PFSK-1 (cell line): ENCODE measurements at regions not wholly inside any gene's neighbourhood (a gene's known extent, or its start where the extent isn't known, plus 50 kb on each side); places are given as distances from the start of the nearest gene placed in this dataset.

Experiments used
- FOXP2 ChIP-seq: optimal IDR thresholded peaks from 2 replicates; pipeline ENCODE3; 2011; ENCODE audit warnings: borderline replicate concordance, control low read depth, inconsistent platforms; ENCODE audit not compliant: insufficient read depth; ENCODE audit errors: extremely low read length, extremely low read depth
- POLR2AphosphoS5 ChIP-seq: IDR thresholded peaks from 2 replicates; pipeline ENCODE4 v1.6.1; 2012; ENCODE audit warnings: low read depth, mild to moderate bottlenecking, control low read depth, low read length, moderate library complexity
- REST ChIP-seq, 2 experiments: IDR thresholded peaks; 2 replicates each; pipeline versions ENCODE4 v1.6.1 to v1.8.0; 2011 to 2012; ENCODE audit warnings: low read depth in 2 of 2, low read length in 2 of 2, control low read depth in 1 of 2, inconsistent platforms in 1 of 2, mild to moderate bottlenecking in 1 of 2, moderate library complexity in 1 of 2; ENCODE audit not compliant: insufficient read depth in 1 of 2
- SIN3A ChIP-seq: IDR thresholded peaks from 2 replicates; pipeline ENCODE4 v1.6.1; 2012; ENCODE audit warnings: mild to moderate bottlenecking, low read length, moderate library complexity, borderline replicate concordance; ENCODE audit not compliant: insufficient read depth
- TAF1 ChIP-seq: IDR thresholded peaks from 2 replicates; pipeline ENCODE4 v1.6.1; 2012; ENCODE audit warnings: low read length, control low read depth, borderline replicate concordance; ENCODE audit not compliant: insufficient read depth

GRCh38 chr6:104017410-104018381 lies 842.0 kb downstream of the HACE1 start:
- TF ChIP-seq FOXP2 (no peak), TAF1 (no peak), REST (IDR thresholded peaks at IDR 0.05; ENCODE audit: insufficient read depth in 1 of 2, low read depth in 2 of 2, low read length in 2 of 2) (no peak), POLR2AphosphoS5 (no peak), SIN3A (no peak)

GRCh38 chr6:104014163-104014959 lies 845.4 kb downstream of the HACE1 start:
- TF ChIP-seq REST (IDR thresholded peaks at IDR 0.05; ENCODE audit: insufficient read depth in 1 of 2, low read depth in 2 of 2, low read length in 2 of 2), result no peak
- TF ChIP-seq FOXP2, result no peak
- no peak for TF ChIP-seq TAF1
- no peak for TF ChIP-seq SIN3A
- no peak for TF ChIP-seq POLR2AphosphoS5

GRCh38 chr6:104013312-104013971 lies 846.3 kb downstream of the HACE1 start:
- TF ChIP-seq TAF1, result no peak
- no peak for TF ChIP-seq SIN3A
- TF ChIP-seq POLR2AphosphoS5, result no peak

- no peak for TF ChIP-seq FOXP2
- TF ChIP-seq POLR2AphosphoS5, result no peak
- TF ChIP-seq REST (IDR thresholded peaks at IDR 0.05; ENCODE audit: insufficient read depth in 1 of 2, low read depth in 2 of 2, low read length in 2 of 2), result no peak
- TF ChIP-seq SIN3A, result no peak
- no peak for TF ChIP-seq TAF1
These were observed 848.8 kb downstream of the HACE1 start for GRCh38 chr6:104010897-104011296.

- TF ChIP-seq FOXP2 (no peak), TAF1 (no peak), REST (IDR thresholded peaks at IDR 0.05; ENCODE audit: insufficient read depth in 1 of 2, low read depth in 2 of 2, low read length in 2 of 2) (no peak), SIN3A (no peak), POLR2AphosphoS5 (no peak)
These were observed 855.8 kb downstream of the HACE1 start for GRCh38 chr6:104003803-104004516.
